ENCODE measurements at regions not wholly inside any gene's neighbourhood (a gene's known extent, or its start where the extent isn't known, plus 50 kb on each side); places are given as distances from the start of the nearest gene placed in this dataset.

DNA sequence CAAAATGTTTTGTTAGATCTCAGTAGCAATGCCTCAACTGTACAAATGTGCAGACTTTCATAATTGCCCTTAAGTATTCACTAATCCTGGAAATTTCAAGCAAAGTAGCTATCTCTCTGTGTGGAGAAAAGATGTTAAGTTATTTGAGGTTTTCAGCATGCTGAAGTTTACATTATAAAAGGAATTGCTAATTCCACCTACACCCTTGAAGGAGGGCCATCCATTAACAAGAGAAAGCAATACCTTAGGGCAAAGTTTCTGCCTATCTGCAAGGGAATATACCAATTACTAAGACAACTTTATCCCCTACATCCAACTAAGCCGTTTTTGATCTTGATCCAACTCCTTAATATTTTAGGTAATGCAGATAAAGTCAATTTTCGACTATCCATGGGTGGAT, 380.7 kb upstream of the BTBD3 start:
- H3K79me2 ChIP-seq (ENCODE audit: insufficient read depth, low read length), result no peaks in the 10 kb centered on the region
- no peak for ATAC-seq

More for the DNA sequence above, 380.7 kb upstream of the BTBD3 start:
- H3K36me3 ChIP-seq (ENCODE audit: control insufficient read depth in 1 of 2, insufficient read depth in 2 of 2, low read length in 2 of 2), result no peaks in the 10 kb centered on the region
- no peaks in the 10 kb centered on the region for H4K20me1 ChIP-seq (ENCODE audit: insufficient read depth)
- CTCF ChIA-PET, result no interaction called here
- no peaks in the 10 kb centered on the region for H3K9me2 ChIP-seq (ENCODE audit: insufficient read depth)
- no peaks in the 10 kb centered on the region for H3K4me1 ChIP-seq (ENCODE audit: control insufficient read depth in 1 of 2, insufficient read depth in 2 of 2, low read length in 2 of 2)
- H3K27me3 ChIP-seq (ENCODE audit: insufficient read depth, low read length), result no peaks in the 10 kb centered on the region
- no peak for DNase-seq (ENCODE audit: low read depth, low spot score)
- no peak overlapping the region for H3K27ac ChIP-seq (ENCODE audit: low read depth, low read length)
- H3K9me3 ChIP-seq (ENCODE audit: control insufficient read depth in 1 of 2, insufficient read depth in 1 of 2, low read depth in 1 of 2, low read length in 2 of 2), result no peaks in the 10 kb centered on the region
- no peak for TF ChIP-seq SP1 (IDR thresholded peaks at IDR 0.05; ENCODE audit: low read depth)
- TF ChIP-seq EZH2 (IDR thresholded peaks at IDR 0.05), result no peak
- TF ChIP-seq YY1 (IDR thresholded peaks at IDR 0.05; ENCODE audit: extremely low read depth, insufficient replicate concordance, low read depth, low read length), result no peak
- TF ChIP-seq CBX3 (IDR thresholded peaks at IDR 0.05; ENCODE audit: low read depth), result no peak
- no peak for TF ChIP-seq CTCF (IDR thresholded peaks at IDR 0.05 in 2 of 3, conservative IDR thresholded peaks at IDR 0.05 in 1 of 3; ENCODE audit: borderline replicate concordance in 1 of 3, insufficient read depth in 1 of 3, low read depth in 2 of 3, low read length in 2 of 3)
- no peak for TF ChIP-seq CEBPB (IDR thresholded peaks at IDR 0.05; ENCODE audit: low read depth)
- no peak for TF ChIP-seq SRF (IDR thresholded peaks at IDR 0.05; ENCODE audit: low read depth)
- no peak for TF ChIP-seq ZFX (IDR thresholded peaks at IDR 0.05)
- TF ChIP-seq EZH2phosphoT487 (IDR thresholded peaks at IDR 0.05; ENCODE audit: borderline replicate concordance), result no peak
- no peak for TF ChIP-seq EGR1 (IDR thresholded peaks at IDR 0.05; ENCODE audit: low read depth)
- TF ChIP-seq FOSL1 (IDR thresholded peaks at IDR 0.05; ENCODE audit: low read depth), result no peak
- TF ChIP-seq SIN3A (IDR thresholded peaks at IDR 0.05; ENCODE audit: low read depth), result no peak
- TF ChIP-seq, protein P1, sequence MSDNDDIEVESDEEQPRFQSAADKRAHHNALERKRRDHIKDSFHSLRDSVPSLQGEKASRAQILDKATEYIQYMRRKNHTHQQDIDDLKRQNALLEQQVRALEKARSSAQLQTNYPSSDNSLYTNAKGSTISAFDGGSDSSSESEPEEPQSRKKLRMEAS (IDR thresholded peaks at IDR 0.05), result no peak
- no peak for TF ChIP-seq JUND (IDR thresholded peaks at IDR 0.05)
- TF ChIP-seq, protein P2, sequence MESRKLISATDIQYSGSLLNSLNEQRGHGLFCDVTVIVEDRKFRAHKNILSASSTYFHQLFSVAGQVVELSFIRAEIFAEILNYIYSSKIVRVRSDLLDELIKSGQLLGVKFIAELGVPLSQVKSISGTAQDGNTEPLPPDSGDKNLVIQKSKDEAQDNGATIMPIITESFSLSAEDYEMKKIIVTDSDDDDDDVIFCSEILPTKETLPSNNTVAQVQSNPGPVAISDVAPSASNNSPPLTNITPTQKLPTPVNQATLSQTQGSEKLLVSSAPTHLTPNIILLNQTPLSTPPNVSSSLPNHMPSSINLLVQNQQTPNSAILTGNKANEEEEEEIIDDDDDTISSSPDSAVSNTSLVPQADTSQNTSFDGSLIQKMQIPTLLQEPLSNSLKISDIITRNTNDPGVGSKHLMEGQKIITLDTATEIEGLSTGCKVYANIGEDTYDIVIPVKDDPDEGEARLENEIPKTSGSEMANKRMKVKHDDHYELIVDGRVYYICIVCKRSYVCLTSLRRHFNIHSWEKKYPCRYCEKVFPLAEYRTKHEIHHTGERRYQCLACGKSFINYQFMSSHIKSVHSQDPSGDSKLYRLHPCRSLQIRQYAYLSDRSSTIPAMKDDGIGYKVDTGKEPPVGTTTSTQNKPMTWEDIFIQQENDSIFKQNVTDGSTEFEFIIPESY (IDR thresholded peaks at IDR 0.05; ENCODE audit: extremely low read depth, insufficient replicate concordance, low read length), result no peak
- TF ChIP-seq ELF1 (IDR thresholded peaks at IDR 0.05; ENCODE audit: borderline replicate concordance, low read depth), result no peak
- TF ChIP-seq ATF3 (IDR thresholded peaks at IDR 0.05), result no peak
- BruUV-seq (replicated peaks), result no TSS peak
- no peak overlapping the region for H3K9ac ChIP-seq (ENCODE audit: low read length)
- RAD21 ChIA-PET (ENCODE audit: low non-redundant PET in 1 of 2, low total read pairs in 2 of 2, uncharacterized antibody in 2 of 2, unreplicated experiment in 2 of 2), result no interaction called here
- no peak overlapping the region for H2AFZ ChIP-seq (ENCODE audit: low read depth, low read length, poor library complexity, severe bottlenecking)
- no peak overlapping the region for H3K4me2 ChIP-seq (ENCODE audit: low read length)
- intact Hi-C loops (cut with micrococcal nuclease), result no loop called here
- POLR2A ChIA-PET, result no interaction called here
- H3K4me3 ChIP-seq (replicated peaks in 1 of 2; ENCODE audit: low read depth in 1 of 2, low read length in 2 of 2), result no peak overlapping the region
